ENCODE measurements at regions not wholly inside any gene's neighbourhood (a gene's known extent, or its start where the extent isn't known, plus 50 kb on each side); places are given as distances from the start of the nearest gene placed in this dataset.

DNA sequence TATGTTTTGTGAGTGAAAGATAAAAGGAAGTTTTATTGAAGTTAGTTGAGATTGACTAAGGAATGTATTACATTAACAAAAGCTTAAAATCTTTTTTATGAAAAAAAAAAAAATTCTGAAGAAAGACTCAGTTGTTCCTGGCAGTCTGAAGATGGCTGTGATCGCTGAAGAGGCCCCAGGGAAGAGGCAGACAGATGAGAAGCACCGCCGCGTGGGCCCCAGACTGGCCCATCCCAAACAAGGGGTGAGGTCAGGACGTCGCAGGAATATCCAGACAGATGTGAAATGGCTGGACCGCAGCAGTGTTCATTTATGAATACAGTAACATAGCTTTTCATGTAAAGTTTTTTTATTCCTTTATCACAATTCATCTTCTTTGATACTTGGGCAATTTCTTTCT lies 194.2 kb downstream of the TBXT start:
- TF ChIP-seq MXI1 (conservative IDR thresholded peaks at IDR 0.05; ENCODE audit: poor library complexity, severe bottlenecking): no peak
- no peak for TF ChIP-seq POLR2AphosphoS5 (IDR thresholded peaks at IDR 0.05)
- TF ChIP-seq, protein P1, sequence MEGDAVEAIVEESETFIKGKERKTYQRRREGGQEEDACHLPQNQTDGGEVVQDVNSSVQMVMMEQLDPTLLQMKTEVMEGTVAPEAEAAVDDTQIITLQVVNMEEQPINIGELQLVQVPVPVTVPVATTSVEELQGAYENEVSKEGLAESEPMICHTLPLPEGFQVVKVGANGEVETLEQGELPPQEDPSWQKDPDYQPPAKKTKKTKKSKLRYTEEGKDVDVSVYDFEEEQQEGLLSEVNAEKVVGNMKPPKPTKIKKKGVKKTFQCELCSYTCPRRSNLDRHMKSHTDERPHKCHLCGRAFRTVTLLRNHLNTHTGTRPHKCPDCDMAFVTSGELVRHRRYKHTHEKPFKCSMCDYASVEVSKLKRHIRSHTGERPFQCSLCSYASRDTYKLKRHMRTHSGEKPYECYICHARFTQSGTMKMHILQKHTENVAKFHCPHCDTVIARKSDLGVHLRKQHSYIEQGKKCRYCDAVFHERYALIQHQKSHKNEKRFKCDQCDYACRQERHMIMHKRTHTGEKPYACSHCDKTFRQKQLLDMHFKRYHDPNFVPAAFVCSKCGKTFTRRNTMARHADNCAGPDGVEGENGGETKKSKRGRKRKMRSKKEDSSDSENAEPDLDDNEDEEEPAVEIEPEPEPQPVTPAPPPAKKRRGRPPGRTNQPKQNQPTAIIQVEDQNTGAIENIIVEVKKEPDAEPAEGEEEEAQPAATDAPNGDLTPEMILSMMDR (IDR thresholded peaks at IDR 0.05; ENCODE audit: poor library complexity, severe bottlenecking): no peak
- no peak for TF ChIP-seq TAF1 (IDR thresholded peaks at IDR 0.05; ENCODE audit: low read depth)
- TF ChIP-seq EZH2 (IDR thresholded peaks at IDR 0.05; ENCODE audit: borderline replicate concordance, insufficient read depth, low read length, poor library complexity, severe bottlenecking): no peak
- TF ChIP-seq, protein P2, sequence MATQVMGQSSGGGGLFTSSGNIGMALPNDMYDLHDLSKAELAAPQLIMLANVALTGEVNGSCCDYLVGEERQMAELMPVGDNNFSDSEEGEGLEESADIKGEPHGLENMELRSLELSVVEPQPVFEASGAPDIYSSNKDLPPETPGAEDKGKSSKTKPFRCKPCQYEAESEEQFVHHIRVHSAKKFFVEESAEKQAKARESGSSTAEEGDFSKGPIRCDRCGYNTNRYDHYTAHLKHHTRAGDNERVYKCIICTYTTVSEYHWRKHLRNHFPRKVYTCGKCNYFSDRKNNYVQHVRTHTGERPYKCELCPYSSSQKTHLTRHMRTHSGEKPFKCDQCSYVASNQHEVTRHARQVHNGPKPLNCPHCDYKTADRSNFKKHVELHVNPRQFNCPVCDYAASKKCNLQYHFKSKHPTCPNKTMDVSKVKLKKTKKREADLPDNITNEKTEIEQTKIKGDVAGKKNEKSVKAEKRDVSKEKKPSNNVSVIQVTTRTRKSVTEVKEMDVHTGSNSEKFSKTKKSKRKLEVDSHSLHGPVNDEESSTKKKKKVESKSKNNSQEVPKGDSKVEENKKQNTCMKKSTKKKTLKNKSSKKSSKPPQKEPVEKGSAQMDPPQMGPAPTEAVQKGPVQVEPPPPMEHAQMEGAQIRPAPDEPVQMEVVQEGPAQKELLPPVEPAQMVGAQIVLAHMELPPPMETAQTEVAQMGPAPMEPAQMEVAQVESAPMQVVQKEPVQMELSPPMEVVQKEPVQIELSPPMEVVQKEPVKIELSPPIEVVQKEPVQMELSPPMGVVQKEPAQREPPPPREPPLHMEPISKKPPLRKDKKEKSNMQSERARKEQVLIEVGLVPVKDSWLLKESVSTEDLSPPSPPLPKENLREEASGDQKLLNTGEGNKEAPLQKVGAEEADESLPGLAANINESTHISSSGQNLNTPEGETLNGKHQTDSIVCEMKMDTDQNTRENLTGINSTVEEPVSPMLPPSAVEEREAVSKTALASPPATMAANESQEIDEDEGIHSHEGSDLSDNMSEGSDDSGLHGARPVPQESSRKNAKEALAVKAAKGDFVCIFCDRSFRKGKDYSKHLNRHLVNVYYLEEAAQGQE (IDR thresholded peaks at IDR 0.05; ENCODE audit: borderline replicate concordance): no peak
- no peak for TF ChIP-seq SMC3 (conservative IDR thresholded peaks at IDR 0.05; ENCODE audit: poor library complexity)
- no peak for TF ChIP-seq EP300 (conservative IDR thresholded peaks at IDR 0.05; ENCODE audit: poor library complexity, severe bottlenecking)
- TF ChIP-seq RAD21 (conservative IDR thresholded peaks at IDR 0.05): no peak

Measured in neural cell (in vitro differentiated cells).